Loucy (cell line): ENCODE measurements at regions not wholly inside any gene's neighbourhood (a gene's known extent, or its start where the extent isn't known, plus 50 kb on each side); places are given as distances from the start of the nearest gene placed in this dataset.

ENCODE experiments used
- CTCF ChIP-seq: fragments of 200-600 bp; sonication (generic); conservative IDR thresholded peaks from 2 replicates; pipeline ENCODE4 v1.5.1; 2014; ENCODE audit warnings: mild to moderate bottlenecking, antibody characterized with exemption, low read length
- EZH2phosphoT487 ChIP-seq: fragments of 200-600 bp; IDR thresholded peaks from 2 replicates; pipeline ENCODE4 v1.6.1; 2018; ENCODE audit warnings: antibody characterized with exemption, mild to moderate bottlenecking, moderate library complexity, borderline replicate concordance

DNA sequence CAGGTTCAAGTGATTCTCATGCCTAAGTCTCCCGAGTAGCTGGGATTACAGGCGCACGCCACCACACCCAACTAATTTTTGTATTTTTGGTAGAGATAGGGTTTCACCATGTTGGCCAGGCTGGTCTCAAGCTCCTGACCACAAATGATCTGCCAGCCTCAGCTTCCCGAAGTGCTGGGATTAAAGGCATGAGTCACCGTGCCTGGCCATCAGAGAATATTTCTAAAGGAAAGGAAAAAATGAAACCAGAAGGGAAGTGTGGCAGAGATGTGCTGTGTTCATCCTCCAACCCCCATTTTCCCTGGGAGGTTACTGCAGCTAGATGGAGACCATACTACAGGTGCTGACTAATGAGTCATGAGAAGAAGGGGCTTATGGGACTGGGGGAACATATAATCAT is 964.1 kb downstream of the TTLL7 start:
- TF ChIP-seq CTCF (no peak), EZH2phosphoT487 (no peak)
